ENCODE measurements at regions not wholly inside any gene's neighbourhood (a gene's known extent, or its start where the extent isn't known, plus 50 kb on each side); places are given as distances from the start of the nearest gene placed in this dataset.

DNA sequence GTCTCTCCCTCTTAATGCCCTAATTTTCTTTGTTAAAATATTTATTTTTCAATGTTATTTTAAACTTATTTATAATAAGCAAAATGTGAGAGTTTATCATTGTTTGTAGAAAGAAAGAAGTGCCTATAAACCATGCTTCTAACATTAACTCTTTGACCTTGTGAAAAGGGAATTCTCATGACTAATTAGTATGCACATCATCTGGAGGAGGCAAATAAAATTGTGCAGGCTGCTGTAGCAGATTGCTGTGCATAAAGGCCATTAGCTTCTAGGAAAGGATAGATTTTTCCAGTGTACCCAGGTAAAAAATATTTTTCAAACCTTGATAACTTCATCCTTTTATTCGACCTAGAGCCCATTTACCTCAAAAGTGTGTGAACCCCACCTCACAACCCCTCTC, 84.6 kb upstream of the GUCY1A1 start:
- TF ChIP-seq, protein P1, sequence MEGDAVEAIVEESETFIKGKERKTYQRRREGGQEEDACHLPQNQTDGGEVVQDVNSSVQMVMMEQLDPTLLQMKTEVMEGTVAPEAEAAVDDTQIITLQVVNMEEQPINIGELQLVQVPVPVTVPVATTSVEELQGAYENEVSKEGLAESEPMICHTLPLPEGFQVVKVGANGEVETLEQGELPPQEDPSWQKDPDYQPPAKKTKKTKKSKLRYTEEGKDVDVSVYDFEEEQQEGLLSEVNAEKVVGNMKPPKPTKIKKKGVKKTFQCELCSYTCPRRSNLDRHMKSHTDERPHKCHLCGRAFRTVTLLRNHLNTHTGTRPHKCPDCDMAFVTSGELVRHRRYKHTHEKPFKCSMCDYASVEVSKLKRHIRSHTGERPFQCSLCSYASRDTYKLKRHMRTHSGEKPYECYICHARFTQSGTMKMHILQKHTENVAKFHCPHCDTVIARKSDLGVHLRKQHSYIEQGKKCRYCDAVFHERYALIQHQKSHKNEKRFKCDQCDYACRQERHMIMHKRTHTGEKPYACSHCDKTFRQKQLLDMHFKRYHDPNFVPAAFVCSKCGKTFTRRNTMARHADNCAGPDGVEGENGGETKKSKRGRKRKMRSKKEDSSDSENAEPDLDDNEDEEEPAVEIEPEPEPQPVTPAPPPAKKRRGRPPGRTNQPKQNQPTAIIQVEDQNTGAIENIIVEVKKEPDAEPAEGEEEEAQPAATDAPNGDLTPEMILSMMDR (conservative IDR thresholded peaks at IDR 0.05): no peak
- TF ChIP-seq EZH2 (IDR thresholded peaks at IDR 0.05; ENCODE audit: low read depth): no peak
